Umbilical cord (tissue), 1 donor: ENCODE measurements at regions not wholly inside any gene's neighbourhood (a gene's known extent, or its start where the extent isn't known, plus 50 kb on each side); places are given as distances from the start of the nearest gene placed in this dataset.
"Not testable (repeated sequence)": the region's sequence is repeated elsewhere in the genome, so short reads cannot be mapped to it uniquely, and the experiment has no call there.

Source experiments
- DNase-seq: peaks from one replicate; pipeline ENCODE4 v3.0.0-alpha.2; 2015; ENCODE audit warnings: low spot score

DNA sequence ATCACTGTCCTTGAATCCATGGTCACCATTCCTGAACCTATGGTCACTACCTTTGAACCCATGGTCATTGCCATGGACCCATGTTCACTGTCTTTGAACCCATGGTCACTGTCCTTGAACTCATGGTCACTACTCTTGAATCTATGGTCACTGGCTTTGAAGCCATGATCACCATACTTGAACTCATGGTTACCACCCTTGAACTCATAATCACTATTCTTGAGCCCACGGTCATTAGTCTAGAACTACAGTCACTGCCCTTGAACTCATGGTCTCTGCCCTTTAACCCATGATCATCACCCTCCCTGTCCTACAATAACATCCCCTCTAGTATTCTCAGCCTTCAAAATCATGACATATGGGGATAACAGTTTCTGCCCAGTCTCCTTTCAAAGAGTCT is 270.5 kb downstream of the CXCL12 start:
- DNase-seq: no peak

DNA sequence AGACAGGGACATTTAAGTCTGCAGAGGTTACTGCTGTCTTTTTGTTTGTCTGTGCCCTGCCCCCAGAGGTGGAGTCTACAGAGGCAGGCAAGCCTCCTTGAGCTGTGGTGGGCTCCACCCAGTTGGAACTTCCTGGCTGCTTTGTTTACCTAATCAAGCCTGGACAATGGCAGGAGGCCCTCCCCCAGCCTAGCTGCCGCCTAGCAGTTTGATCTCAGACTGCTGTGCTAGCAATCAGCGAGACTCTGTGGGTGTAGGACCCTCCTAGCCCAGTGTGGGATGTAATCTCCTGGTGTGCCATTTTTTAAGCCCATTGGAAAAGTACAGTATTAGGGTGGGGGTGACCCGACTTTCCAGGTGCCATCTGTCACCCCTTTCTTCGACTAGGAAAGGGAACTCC is 272.6 kb downstream of the CXCL12 start:
- DNase-seq: not testable (repeated sequence)

DNA sequence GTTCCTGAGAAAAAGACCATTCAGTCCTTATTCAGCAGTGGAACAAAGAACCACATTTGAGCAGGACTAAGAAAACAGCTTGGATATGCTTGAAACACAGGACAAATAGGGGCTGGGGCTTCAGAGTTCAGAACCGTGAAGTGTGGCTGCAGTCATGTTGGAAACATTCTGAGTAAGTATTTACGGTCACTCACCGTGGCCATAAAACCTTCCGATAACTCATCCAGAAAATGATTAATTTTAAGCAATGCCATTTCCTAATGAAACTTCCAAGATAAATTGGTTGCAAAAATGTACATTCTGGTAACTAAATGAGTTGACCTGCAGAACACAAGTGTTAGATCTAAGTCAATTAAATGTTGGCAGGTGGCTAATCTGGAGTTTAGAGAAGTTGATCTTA is 279.2 kb downstream of the CXCL12 start:
- DNase-seq: no peak

DNA sequence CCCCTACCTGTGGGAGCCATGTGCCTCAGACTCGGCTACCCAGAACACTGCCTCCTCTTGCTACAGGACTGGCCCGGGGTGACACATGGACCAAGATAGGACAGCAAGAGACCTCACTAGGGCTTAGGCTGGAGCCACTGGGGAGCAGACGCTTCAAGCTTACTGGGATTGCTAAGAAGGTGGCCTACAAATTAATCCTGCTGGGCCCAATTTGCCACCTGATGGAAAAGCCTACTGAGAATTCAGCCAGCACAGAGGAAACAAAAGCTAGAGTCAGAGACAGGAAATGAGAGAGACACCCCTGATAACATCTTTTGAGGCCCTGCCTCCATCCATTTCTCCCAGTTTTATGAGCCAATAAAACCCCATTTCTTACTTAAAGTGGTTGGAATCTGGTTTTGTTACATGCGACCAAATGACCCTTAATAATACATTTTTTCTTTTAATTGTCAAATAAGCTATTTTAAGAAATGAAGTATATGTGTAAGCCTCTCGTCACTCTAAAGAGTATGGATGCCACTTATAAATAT is 282.1 kb downstream of the CXCL12 start:
- no peak for DNase-seq

DNA sequence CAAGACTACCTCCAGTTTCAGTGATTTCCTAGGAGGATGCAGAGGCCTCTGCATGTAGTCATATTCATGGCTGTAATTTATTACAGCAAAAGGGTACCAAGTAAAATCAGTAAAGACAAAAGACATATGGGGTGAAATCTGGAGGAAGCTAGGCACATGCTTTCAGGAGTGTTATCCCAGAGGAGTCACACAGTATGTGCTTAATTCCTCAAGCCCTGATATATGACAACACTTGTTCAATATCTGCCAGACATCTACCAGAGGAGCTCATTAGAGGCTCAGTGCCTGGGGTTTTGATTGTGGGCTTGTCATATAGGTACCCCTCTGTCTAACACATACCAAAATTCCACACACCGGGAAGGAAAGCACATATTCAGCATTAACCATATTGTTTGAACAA is 283.8 kb downstream of the CXCL12 start:
- no peak for DNase-seq

DNA sequence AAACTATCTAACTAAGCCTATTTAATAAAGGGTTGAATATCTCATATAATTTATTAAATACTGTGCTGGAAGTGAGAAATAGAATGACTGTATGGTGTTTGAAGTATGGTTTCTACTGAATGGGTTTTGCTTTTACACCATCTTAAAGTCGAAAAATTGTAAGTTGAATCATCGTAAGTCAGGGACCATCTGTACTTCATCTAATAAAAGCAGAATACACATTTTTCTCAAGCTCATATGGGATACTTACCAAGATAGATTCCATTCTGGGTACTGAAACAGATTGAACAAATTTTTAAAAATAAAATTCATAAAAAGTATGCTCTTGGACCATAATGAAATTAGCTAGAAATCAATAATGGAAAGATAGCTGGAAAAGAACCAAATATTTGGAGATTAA is 285.4 kb downstream of the CXCL12 start:
- DNase-seq: no peak

DNA sequence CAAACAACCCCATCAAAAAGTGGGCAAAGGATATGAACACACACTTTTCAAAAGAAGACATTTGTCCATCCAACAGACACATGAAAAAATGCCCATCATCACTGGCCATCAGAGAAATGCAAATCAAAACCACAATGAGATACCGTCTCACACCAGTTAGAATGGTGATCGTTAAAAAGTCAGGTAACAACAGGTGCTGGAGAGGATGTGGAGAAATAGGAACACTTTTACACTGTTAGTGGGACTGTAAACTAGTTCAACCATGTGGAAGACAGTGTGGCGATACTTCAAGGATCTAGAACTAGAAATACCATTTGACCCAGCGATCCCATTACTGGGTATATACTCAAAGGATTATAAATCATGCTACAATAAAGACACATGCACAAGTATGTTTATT is 288.7 kb downstream of the CXCL12 start:
- DNase-seq: not testable (repeated sequence)

DNA sequence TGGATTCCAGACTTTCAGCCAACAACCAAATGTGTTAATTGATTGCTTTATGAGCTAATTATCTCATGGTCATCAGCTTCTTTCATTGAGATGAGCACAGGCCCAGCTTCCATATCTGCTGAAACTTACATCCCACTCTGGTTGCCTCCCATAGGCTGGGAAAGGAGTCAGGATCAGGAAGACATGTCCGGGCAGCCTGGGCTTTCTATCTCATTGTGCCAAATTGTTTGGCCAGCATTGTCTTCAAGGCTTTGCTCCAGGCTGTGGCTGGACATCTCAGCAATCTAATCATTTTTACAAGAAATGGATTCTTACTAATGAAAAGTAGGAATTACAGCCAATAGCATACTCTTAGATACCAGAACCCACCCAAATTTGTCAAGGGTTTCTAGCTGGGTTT is 295.2 kb downstream of the CXCL12 start:
- DNase-seq: no peak

DNA sequence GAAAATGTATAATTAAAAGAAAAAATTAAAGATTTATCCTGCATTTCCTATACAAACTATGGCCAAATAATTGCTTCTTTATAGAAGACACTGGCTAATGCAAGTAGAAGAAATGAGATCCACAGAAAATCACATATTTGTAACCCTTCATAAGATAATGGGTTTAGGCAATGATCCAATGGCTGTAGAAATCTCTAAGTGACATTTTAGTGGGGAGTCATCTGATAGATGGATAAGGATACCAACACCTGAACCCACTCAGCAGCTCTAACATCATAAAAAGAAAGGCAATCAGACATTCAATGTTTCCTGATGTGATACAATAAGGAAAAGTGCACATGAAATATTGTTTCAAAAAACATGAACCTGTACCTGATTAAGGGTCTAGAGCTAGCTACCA is 297.5 kb downstream of the CXCL12 start:
- DNase-seq: no peak

DNA sequence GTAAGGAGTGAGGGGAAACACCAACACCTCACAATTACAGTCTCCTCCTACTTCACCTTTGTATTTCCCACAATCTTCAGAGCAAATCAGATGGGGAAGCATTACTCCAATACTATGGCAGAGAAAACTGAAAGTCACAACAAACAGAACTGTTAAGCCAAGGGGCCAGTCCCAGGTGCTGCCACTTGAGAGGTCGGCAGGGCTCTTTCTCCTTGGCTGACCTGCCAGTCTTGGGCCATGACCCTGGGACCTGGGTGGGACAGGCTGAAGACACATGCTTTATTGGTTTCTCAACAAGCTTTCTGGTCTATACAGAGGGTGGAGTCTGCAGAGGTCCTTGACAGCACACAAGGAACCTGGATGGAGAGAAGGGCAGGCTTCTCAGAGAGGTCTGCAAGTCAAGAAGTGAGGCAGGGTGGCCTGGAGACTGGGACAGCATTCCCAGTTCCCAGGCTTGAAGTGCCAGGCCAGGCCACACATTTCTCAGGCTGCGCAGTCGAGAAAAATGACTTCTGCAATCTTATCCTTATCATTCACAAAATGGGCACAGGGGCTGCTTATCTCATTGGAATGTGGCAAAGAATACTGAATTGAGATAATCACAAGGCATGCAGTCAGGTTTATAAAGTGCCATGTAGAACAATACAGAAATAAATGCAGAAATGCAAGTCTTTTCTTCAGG is 301.0 kb downstream of the CXCL12 start:
- DNase-seq: no peak

DNA sequence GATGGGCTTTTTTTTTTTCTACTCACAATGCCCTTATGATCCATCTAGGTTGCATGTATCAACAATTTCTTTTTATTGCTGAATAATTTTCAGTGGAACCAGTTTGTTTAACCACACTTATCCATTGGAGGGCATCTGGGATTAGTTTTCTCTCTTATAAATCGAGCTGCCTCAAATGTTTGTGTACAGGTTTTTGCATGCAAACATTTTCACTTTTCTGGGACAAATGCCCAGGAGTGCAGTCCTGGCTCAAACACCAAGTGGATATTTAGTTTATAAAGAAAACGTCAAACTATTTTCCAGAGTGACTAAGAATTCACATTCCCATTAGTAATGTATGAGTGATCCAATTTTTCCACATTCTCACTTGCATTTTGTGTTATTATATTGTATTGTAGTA is 313.4 kb downstream of the CXCL12 start:
- no peak for DNase-seq

DNA sequence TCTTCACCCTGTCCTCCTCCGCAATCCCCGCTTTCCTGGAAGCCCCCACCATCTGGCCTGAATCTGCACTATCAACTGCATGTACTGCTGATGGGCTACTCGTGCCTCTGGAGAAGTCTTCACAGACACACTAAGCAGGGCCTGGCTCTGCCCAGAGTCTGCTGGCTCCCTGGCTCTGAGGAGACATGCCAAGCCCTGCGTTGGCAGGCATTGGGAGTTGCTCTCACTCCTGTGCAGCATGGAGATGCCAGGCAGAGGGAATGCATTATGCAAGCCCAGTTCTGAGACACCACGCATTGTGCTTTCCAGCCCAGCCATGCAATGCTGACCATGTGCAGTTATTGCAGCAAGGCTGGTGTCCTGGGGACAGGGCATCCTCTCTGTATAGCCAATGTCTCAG is 314.6 kb downstream of the CXCL12 start:
- DNase-seq: no peak

DNA sequence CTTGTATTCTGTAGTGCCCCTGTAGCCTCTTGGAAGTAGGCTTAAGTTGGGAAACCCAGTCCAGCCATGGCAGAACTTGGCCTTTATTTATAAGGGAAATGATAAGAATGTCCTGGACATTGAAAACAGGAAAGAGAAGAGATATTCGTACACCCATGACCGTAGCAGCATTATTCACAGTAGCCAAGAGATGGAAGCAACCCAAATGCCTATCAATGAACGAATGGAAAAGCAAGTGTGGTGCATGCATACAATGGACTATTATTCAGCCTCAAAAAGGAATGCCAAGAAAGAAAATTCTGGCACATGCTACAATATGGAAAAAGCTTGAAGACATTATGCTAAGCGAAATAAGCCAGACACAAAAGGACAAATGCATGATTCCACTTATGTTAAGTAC is 315.3 kb downstream of the CXCL12 start:
- no peak for DNase-seq

DNA sequence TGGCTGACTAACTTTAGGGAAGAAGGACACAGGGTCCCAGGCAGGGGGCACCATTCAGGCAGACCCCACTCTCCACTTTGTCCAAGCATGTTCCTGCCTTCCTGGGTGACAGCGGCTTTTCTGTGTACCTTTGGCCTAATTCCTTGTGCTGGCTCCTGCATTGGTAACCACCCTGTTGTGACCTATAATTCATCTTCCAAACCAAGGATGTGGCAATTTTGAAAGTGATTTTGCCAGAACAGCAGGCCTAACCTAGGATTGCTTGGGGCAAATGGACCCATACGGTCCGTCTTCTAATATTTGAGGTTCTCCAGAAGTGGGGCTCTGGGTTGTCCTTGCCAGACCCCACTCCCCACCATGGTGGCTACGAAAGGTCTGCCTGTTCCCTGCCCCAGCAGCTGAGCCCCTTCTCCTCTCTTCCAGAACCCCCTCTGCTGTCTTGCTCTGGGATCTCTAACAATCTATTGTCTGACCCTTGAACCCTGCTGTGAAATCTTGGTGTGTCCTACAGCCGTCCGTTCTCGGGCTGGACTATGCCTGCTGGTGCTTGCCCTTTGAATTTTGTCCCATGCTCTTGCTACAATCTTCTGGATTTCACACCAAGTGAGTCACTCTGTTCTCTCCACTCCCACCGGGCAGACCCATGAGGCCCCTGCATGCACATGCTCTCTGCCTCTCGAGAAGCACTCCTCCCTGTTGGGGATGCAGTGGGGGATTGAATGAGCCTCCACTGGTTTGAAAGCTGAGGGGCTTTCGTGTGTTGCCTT is 316.0 kb downstream of the CXCL12 start:
- DNase-seq: no peak

DNA sequence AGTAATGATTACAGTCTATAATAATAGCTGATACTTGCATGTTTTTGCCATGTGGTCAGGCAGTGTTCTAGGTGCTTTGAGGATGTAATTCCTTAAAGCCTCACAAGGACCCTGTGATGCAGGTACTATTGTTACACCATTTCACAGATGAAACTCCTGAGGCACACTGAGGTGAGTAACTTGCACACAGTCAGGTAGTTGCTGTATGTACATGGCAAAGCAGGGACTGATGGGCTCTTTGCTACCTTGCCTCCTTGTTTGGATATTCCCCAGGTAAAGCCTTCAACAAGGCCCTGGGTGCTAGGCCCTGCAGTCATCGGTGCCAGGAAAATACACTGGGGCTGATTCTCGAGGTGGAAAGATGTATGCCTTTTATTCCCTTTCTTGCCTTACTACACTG is 317.5 kb downstream of the CXCL12 start:
- DNase-seq: no peak

DNA sequence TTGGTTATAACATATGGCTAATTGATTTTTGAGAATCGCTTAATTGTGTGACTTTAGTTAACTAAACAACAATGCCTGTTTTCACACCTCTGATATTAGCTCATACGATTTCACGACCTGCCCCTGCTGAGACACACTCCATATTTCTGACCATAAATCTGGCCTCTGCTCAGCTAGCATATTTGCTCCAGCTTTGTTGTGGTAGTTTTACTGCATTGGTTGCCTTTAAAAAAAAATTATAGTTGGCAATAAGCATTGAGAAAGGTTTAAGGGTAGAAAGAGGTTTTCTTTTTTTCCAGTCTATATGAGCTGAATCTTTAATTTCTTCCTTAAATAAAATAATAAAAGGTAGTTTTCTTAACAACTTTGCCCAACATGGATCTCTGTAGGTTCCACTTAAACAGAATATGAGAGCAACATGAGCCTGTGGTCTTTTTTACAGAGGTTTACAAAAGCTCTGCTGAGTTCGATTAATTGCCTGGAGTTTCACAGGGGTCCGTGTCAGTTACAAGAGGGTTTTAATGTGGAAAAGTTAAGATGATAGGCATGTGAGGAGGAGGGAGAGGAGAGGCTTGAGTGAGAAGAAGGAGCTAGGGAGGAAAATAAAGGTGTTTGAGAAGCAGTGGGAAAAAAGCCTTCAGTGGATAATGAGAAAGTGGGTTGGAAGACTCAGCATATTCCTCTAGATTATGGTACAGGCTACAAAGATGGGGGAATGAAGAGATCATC is 318.2 kb downstream of the CXCL12 start:
- DNase-seq: no peak

DNA sequence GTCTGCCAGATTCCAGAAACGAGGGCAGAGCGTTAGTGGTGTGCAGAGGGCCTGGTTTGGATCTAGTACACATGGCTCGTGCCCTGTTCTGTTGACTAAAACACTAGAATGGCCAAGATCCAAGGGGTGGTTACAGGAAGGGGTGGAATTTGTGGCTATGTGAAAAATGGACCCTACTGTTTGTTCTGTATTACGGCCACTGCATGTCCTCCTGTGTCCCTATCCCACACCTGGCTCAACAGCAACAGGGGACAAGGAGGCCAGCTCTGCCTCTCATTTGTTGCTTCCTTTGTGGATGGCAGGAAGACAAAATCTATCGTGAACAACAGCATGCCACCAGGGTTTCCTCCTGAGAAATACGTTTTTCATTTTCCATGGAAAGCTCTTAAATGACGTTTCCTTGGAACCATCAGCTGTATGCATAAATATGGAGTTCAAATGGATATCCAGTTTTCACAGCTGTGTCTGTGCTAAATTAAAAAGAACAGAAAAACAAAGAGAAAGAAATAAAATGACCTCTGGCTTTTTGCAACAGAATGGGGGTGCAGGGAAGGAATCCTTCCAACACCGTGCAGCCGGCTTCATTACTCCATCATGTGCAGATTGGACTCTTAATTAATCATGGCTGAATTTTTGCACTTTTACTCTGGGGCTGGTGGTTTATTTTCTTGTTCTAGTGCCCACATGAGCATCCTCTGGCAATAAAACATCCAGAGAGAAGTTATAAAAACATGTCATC is 318.9 kb downstream of the CXCL12 start:
- no peak for DNase-seq

DNA sequence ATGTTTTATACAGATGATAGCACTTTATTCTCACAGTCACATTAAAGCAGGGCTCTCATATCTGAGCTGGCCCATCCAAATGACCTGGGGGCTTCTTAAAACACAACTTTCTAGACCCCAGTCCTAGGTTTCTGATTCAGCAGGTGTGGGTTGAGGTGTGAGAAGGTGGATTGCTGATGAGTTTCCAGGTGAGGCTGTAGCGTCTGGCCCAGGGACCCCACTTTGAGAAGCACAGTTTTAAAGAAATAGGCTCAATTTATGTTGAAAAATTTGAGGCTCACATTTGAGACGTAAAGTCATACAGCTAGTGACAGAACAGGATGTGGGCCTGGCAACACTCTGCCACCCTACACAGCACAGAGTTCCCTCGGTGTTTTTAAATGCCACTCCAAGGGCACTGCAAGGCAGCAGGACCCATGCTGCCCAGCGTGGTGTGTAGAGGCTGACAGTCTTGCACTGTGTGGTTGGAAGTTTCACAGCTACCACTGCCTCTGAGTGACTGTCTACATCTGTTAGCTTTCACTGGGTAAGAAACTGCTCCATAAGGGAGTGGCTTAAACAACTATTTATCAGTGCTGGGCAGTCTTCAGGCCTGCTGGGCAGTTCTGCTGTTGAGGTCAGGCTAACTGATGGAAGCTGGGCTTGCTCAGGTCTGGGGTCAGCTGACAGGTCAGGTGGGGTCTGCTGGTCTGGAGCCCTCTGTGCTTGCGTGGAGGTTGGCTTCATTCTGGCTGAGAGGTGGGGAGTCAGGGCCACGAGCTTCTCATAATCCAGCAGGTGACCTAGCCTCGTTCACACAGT is 319.7 kb downstream of the CXCL12 start:
- DNase-seq: no peak

DNA sequence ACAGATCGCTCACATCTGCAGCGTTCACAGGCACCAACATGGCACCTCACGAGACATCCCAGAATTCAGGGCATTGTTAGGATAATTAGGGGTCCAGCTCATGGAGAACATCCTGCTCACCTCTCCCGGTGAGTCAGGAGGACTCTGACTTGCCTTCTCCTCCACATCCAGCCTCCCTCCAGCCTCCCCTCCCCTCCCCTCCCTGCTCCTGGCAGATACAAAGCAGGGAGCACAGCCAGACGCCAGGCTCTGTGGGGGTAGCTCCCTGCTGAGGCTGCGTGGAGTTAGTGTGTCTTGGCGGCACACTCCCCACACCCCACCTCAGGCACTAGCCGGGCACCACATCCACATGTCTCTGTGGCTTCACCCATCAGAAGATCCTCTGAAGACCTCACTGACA is 320.6 kb downstream of the CXCL12 start:
- no peak for DNase-seq

DNA sequence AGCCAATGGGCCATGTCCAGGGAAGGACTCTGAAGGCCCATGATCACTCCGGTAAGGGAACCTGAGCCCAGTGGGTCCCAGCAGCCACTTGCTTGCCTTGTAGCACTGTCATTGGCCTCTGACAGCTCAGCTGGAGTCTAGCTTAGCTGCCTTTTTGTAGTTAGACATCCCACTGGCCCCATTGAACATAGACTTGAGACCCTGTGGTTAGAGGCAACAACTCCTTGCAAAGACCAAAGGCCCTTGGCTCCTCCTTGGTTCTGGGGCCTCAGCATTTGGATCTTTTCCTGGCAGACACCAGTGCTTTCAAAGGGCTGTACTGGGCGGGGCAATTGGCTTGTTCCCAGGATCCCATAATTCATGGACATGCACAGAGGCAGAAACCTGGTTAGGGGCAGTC is 321.2 kb downstream of the CXCL12 start:
- no peak for DNase-seq

DNA sequence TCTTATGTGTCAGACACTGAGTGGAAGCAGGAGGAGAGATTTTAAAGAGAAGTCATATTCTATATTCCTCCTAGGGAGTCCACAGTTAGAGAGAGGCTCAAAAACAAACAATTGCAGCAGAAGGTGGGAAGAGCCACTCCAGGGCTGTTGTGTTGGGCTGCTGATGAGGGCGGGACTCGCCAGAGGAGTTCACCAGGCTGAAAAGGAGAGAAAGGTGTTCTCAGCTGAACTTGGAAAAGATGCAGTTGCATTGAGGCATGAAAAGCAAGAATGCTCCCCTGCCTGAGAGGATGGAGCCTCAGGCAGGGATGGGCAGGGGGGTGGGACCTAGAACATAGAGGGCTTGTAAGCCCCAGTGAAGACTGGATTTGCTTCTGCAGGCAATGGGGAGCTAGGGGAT is 324.2 kb downstream of the CXCL12 start:
- no peak for DNase-seq
